Epidermal melanocyte (primary cell): ENCODE measurements at regions not wholly inside any gene's neighbourhood (a gene's known extent, or its start where the extent isn't known, plus 50 kb on each side); places are given as distances from the start of the nearest gene placed in this dataset.
"Not testable (repeated sequence)": the region's sequence is repeated elsewhere in the genome, so short reads cannot be mapped to it uniquely, and the experiment has no call there.

Experiments
- DNase-seq: peaks from one replicate; pipeline ENCODE4 v3.0.0; 2011; ENCODE audit warnings: low spot score; ENCODE audit not compliant: insufficient read length

- DNase-seq = no peak
Measured at GRCh38 chrX:3950373-3950772, 236.9 kb upstream of the PRKX start.

- DNase-seq = no peak
Measured at GRCh38 chrX:3943965-3944364, 230.5 kb upstream of the PRKX start.

DNA sequence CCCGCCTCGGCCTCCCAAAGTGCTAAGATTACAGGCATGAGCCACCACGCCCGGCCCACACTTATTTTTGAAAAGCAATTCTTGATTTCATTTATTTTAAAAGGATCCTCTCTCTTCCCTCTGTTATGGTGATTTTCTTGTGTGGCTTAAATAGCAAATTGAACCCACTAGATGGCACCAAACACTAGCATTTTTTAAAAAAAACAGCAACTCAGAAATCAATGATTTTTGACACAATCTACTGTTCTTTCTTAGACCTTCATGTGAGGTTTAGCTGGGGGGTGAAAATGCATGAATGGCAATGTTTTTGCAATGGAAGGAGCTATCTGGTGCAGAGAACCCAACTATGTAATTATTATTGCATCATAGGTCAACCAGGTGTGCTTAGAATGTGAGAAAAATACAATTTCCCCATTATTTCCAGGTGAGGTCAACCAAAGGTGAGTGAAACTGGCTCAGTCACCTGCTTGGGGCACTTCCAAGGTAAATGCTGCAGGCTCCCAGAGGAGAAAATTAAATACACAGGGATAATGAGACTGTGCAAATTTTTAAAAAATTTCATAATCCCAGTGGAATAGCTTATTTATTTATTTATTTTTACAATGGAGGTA is 226.7 kb upstream of the PRKX start:
- no peak for DNase-seq

- no peak for DNase-seq
Measured at GRCh38 chrX:3938587-3938986, 225.1 kb upstream of the PRKX start.

DNA sequence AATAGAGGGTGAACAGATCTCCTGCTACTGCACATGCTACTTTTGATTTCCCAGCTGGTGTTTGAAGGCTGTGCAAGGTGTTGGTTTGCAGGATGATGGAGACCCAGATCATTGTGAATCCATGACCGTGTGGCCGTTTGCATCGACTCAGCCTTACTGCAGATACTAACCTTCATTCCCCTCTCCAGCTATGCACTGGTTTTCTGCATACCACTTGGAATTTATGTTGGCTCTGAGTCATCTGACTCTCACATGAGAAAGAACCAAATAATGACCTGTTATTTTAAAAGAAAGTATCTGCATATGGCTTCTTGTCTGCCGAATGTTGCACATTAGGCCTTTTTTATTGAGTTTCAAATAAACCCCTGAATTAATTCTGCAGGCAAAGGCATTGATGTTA is 221.7 kb upstream of the PRKX start:
- not testable (repeated sequence) for DNase-seq

DNA sequence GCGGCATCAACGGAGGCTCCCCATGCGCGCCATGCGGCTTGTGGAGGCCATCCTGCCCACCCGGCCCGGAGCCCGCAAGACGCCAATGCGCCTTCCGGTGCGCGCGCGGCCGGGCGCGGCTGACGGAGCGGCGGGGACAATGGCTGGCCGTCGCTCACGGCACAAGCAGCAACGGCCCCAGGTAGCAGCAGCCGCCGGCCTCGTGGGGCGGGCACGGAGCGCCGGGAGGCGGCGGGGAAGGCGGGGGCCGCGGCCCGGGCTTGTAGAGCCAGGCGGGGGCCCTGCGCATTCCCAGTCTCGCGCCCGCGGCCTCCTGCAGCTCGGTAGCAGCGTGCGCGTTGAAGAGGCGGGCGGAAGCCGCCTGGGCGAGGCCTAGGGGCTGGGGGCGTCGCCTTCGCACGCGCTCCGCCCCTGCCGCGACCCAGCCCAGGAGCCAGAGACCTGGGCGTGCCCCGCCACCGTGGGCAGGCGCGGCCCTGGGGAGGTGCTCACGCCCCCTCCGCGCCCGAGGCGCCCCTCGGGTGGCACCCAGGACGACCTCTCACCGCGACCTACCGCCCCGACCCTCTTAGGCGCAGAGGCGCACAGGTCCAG is 207.1 kb upstream of the PRKX start:
- DNase-seq = not testable (repeated sequence)

DNA sequence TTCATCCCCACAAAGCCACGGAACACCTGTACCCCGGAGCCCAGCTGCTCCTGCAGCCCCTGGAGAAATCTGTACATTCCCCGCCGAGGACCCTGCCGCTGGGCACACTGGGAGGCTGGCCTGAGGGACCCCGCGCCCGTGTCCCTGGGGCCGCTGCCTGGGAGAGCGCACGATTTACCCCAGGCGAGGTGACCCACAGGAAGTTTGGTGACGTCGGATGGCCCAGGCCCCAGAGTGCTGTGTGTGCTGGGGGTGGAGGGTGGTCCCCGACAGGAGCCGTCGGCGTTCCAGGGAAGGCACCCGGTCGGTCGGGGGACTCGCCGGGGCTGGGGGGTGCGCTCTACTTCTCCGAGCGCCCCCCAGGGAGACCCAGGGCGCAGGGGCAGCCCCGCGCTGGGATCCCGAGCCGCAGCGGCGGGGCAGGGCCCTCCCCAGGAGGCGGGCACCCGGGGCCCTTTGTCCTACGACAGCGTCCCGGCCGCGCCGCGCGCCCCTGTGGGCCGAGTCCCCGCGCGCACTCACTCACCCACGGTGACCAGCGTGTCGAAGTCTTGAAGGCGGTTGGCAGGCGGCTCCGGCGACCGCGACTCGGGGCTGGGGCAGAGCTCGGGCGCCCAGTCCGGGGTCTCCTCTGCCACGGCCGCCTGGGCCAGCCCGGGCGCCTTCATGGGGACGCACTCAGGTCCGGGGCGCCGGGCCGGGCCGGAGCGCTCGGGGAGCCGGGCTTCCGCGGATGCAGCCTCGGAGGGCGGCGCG is 206.4 kb upstream of the PRKX start:
- not testable (repeated sequence) for DNase-seq

DNA sequence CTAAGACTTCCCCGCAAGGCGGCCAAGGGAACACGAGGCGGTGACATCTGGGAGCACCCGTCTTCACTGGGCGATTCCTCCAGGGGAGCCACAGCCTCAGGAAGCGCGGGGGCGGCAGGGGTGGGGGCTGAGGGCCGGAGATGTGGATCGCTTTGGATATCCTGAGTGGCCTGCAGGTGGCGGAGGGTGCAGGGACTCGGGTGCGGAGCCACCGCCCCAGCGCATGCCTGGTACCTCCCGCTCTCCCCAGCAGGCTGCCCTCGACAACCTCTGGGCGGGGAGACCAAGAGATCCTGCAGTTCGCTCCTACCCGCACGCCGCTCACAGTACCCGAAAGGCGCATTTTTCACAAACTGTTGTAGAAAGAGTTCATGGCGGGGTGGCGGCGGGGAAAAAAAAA is 201.4 kb upstream of the PRKX start:
- not testable (repeated sequence) for DNase-seq

DNA sequence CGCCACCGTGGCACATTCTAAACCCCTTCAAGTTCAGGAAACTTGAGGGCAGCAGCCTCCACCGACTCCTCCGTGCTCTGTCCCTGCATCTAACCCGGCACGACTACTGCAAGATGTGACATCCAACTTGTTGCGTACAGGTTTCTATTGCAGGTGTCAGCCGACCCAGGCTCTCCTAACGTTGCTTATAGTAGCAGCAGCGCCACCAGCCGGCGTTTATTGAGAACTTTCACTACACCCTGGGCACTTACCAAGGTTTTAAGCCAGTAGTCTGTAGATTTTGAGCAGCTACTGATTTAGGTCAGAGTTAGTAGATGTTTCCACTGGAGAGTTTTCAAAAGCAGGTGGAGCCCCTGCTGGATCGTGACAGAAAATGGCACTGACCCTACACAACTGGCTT is 200.6 kb upstream of the PRKX start:
- not testable (repeated sequence) for DNase-seq

- not testable (repeated sequence) for DNase-seq
Measured at GRCh38 chrX:3911012-3911411, 197.6 kb upstream of the PRKX start.

GRCh38 chrX:3910611-3911010 is 197.2 kb upstream of the PRKX start:
- not testable (repeated sequence) for DNase-seq

DNA sequence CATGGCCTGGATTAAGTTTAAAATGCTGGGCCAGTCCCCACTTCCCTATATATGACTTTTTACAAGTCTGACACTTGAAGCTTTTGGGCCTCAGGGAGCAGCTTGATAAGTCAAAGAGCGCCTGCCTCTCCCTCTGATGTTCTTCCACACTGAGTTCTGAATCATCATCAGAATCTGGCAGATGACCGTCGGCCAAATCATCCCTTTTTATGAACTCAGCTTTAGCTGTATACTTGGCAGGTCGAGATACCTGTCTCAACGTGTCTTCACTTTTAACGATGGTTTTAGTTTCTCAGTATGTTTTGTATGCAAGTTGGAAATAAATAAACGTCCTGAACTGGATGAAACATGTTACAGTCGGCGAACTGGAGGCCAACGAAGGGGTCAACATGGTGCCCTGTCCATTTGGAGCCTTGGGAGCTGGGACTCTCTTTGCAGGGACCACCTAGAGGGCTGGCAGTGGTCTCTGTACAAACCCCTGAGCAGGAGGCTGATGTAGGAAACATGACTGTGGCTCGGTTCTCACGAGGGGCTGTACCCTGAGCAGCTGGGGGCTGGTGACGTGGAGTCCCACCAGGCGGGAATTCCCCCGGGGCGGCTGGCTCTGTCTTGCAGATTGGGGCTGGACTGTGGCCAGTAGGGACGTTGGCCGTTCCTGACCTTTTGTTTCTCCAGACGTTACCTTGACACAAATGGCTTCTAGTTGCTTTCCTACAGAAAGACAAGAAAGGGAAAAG is 192.2 kb upstream of the PRKX start:
- DNase-seq = not testable (repeated sequence)

DNA sequence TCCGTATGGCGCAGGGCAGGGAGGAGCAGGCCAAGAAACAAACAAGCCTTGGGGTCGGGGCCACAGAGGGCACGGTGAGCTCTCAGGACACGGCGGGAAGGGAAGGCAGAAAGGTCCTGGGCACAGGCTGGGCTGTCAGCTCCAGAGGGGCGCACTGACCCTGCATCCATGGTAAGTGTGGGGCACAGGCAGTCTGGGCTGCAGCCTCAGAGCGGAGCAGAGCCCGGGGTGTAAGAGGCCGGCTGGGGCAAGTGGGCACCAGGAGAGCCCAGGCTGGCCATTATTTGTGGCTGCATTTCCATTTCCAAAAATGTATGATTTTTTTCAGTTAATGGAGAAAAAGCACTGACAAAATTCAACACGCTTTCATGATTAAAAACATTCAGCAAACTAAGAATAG is 188.8 kb upstream of the PRKX start:
- not testable (repeated sequence) for DNase-seq

DNA sequence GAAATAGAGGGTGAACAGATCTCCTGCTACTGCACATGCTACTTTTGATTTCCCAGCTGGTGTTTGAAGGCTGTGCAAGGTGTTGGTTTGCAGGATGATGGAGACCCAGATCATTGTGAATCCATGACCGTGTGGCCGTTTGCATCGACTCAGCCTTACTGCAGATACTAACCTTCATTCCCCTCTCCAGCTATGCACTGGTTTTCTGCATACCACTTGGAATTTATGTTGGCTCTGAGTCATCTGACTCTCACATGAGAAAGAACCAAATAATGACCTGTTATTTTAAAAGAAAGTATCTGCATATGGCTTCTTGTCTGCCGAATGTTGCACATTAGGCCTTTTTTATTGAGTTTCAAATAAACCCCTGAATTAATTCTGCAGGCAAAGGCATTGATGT is 183.3 kb upstream of the PRKX start:
- not testable (repeated sequence) for DNase-seq

DNA sequence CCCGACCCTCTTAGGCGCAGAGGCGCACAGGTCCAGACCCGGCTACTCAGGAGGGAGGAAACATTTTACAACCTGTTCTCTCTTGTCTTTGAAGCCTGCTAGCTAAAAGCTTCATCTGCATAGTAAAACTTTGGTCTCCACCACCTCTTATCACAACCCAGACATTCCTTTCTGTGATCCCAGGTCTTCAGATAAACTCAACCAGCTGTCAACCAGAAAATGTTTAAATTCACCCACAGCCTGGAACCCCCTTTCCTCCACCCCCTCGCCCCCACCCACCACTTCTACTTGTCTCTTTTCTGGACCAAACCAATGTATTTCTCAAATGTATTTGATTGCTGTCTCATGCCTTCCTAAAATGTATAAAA is 169.1 kb upstream of the PRKX start:
- DNase-seq = not testable (repeated sequence)

GRCh38 chrX:3881898-3882552 is 168.6 kb upstream of the PRKX start:
- not testable (repeated sequence) for DNase-seq

DNA sequence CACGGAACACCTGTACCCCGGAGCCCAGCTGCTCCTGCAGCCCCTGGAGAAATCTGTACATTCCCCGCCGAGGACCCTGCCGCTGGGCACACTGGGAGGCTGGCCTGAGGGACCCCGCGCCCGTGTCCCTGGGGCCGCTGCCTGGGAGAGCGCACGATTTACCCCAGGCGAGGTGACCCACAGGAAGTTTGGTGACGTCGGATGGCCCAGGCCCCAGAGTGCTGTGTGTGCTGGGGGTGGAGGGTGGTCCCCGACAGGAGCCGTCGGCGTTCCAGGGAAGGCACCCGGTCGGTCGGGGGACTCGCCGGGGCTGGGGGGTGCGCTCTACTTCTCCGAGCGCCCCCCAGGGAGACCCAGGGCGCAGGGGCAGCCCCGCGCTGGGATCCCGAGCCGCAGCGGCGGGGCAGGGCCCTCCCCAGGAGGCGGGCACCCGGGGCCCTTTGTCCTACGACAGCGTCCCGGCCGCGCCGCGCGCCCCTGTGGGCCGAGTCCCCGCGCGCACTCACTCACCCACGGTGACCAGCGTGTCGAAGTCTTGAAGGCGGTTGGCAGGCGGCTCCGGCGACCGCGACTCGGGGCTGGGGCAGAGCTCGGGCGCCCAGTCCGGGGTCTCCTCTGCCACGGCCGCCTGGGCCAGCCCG is 167.9 kb upstream of the PRKX start:
- not testable (repeated sequence) for DNase-seq

- DNase-seq = not testable (repeated sequence)
Measured at GRCh38 chrX:3876393-3876792, 162.9 kb upstream of the PRKX start.

GRCh38 chrX:3875638-3876037 is 162.2 kb upstream of the PRKX start:
- not testable (repeated sequence) for DNase-seq

GRCh38 chrX:3872226-3872879 is 158.9 kb upstream of the PRKX start:
- not testable (repeated sequence) for DNase-seq
